IMR-90 (cell line): ENCODE measurements at regions not wholly inside any gene's neighbourhood (a gene's known extent, or its start where the extent isn't known, plus 50 kb on each side); places are given as distances from the start of the nearest gene placed in this dataset.

Source experiments
- CEBPB ChIP-seq: IDR thresholded peaks from 2 replicates; pipeline ENCODE4 v1.6.1; 2012; ENCODE audit warnings: low read depth, low read length, improper control_type of control experiment
- CTCF ChIP-seq: conservative IDR thresholded peaks from 2 replicates; pipeline ENCODE4 v1.5.1; 2012; ENCODE audit warnings: mild to moderate bottlenecking, low read depth, low read length, improper control_type of control experiment
- ELK1 ChIP-seq: fragments of 150-350 bp; IDR thresholded peaks from 2 replicates; pipeline ENCODE4 v1.6.1; 2016; ENCODE audit warnings: low read depth, mild to moderate bottlenecking, low read length, moderate library complexity, borderline replicate concordance
- FOS ChIP-seq: fragments of 150-350 bp; IDR thresholded peaks from 2 replicates; pipeline ENCODE4 v1.6.1; 2016; ENCODE audit warnings: low read depth, low read length
- MAZ ChIP-seq: IDR thresholded peaks from 2 replicates; pipeline ENCODE4 v1.6.1; 2012; ENCODE audit warnings: low read depth, mild to moderate bottlenecking, low read length, improper control_type of control experiment, moderate library complexity, borderline replicate concordance
- NFE2L2 ChIP-seq: fragments of 150-350 bp; IDR thresholded peaks from 2 replicates; pipeline ENCODE4 v1.6.1; 2016; ENCODE audit warnings: low read depth, mild to moderate bottlenecking, low read length
- POLR2A ChIP-seq: IDR thresholded peaks from 2 replicates; pipeline ENCODE4 v1.6.1; 2012; ENCODE audit warnings: mild to moderate bottlenecking, low read depth, low read length
- RAD21 ChIP-seq: IDR thresholded peaks from 2 replicates; pipeline ENCODE4 v1.6.1; 2012; ENCODE audit warnings: low read length, improper control_type of control experiment
- RCOR1 ChIP-seq: IDR thresholded peaks from 2 replicates; pipeline ENCODE4 v1.6.1; 2012; ENCODE audit warnings: mild to moderate bottlenecking, low read length, improper control_type of control experiment; ENCODE audit not compliant: insufficient replicate concordance
- RFX5 ChIP-seq: IDR thresholded peaks from 2 replicates; pipeline ENCODE4 v1.8.0; 2012; ENCODE audit warnings: low read depth, mild to moderate bottlenecking, low read length, moderate library complexity
- SMC3 ChIP-seq: fragments of 150-350 bp; IDR thresholded peaks from 2 replicates; pipeline ENCODE4 v1.6.1; 2016; ENCODE audit warnings: low read depth, mild to moderate bottlenecking, antibody characterized with exemption, low read length, moderate library complexity
- USF2 ChIP-seq: fragments of 150-350 bp; IDR thresholded peaks from 2 replicates; pipeline ENCODE4 v1.6.1; 2017; ENCODE audit warnings: mild to moderate bottlenecking, antibody characterized with exemption, low read length, low read depth

- TF ChIP-seq CTCF, result no peak
- TF ChIP-seq POLR2A, result no peak
- TF ChIP-seq RAD21, result no peak
- TF ChIP-seq RCOR1, result no peak
- no peak for TF ChIP-seq USF2
- no peak for TF ChIP-seq FOS
- no peak for TF ChIP-seq CEBPB
- no peak for TF ChIP-seq ELK1
- TF ChIP-seq MAZ, result no peak
- no peak for TF ChIP-seq SMC3
- TF ChIP-seq NFE2L2, result no peak
- no peak for TF ChIP-seq RFX5
Measured at GRCh38 chr1:90568436-90568835, 148.7 kb downstream of the BARHL2 start.
